DND-41 (cell line): ENCODE measurements at regions not wholly inside any gene's neighbourhood (a gene's known extent, or its start where the extent isn't known, plus 50 kb on each side); places are given as distances from the start of the nearest gene placed in this dataset.

Experiments
- ATAC-seq: fragments of 200-7000 bp; cut with Tn5 transposase; 3 replicates; pipeline ENCODE4 v1.9.1; 2021; ENCODE audit warnings: low read depth; ENCODE audit not compliant: insufficient read depth
- DNase-seq: peaks from one replicate; pipeline ENCODE4 v3.0.0-alpha.2; 2020
- H2AFZ ChIP-seq: 2 replicates; pipeline ENCODE4 v1.6.0; 2012; ENCODE audit warnings: low read depth, low read length
- H3K27ac ChIP-seq: 2 replicates; pipeline ENCODE4 v1.5.1; 2012; ENCODE audit warnings: low read length, inconsistent platforms
- H3K27me3 ChIP-seq: fragments of 200-600 bp; sonication (generic); 2 replicates; pipeline ENCODE4 v1.6.0; 2012; ENCODE audit warnings: low read length, mild to moderate bottlenecking, inconsistent platforms; ENCODE audit not compliant: insufficient read depth, poor library complexity
- H3K36me3 ChIP-seq: 2 replicates; pipeline ENCODE4 v1.5.1; 2012; ENCODE audit warnings: low read length, inconsistent platforms; ENCODE audit not compliant: insufficient read depth
- H3K4me1 ChIP-seq: 2 replicates; pipeline ENCODE4 v1.5.1; 2012; ENCODE audit warnings: mild to moderate bottlenecking, low read length; ENCODE audit not compliant: insufficient read depth
- H3K4me2 ChIP-seq: 2 replicates; pipeline ENCODE4 v1.6.0; 2012; ENCODE audit warnings: mild to moderate bottlenecking, moderate library complexity, low read length, inconsistent platforms; ENCODE audit not compliant: insufficient read depth
- H3K4me3 ChIP-seq, 2 experiments: fragments of 200-600 bp in 1 of 2; shearing (Covaris generic) in 1 of 2; 2 replicates each; pipeline ENCODE4 v1.5.1; 2012 to 2016; ENCODE audit warnings: inconsistent platforms in 2 of 2, low read length in 2 of 2, mild to moderate bottlenecking in 2 of 2, low read depth in 1 of 2, moderate library complexity in 1 of 2
- H3K79me2 ChIP-seq: 2 replicates; pipeline ENCODE4 v1.6.0; 2012; ENCODE audit warnings: low read length, inconsistent platforms; ENCODE audit not compliant: insufficient read depth
- H3K9ac ChIP-seq: 2 replicates; pipeline ENCODE4 v1.6.0; 2012; ENCODE audit warnings: low read depth, mild to moderate bottlenecking, inconsistent platforms, low read length, moderate library complexity
- H3K9me3 ChIP-seq: 2 replicates; pipeline ENCODE4 v1.5.1; 2012; ENCODE audit warnings: low read length, moderate library complexity, mild to moderate bottlenecking, inconsistent platforms; ENCODE audit not compliant: insufficient read depth, severe bottlenecking
- H4K20me1 ChIP-seq: 2 replicates; pipeline ENCODE4 v1.6.0; 2012; ENCODE audit warnings: low read length; ENCODE audit not compliant: insufficient read depth
- EZH2 ChIP-seq: IDR thresholded peaks from 3 replicates; pipeline ENCODE4 v1.6.1; 2012; ENCODE audit warnings: borderline replicate concordance, low read depth, mild to moderate bottlenecking, moderate library complexity, low read length, inconsistent platforms; ENCODE audit not compliant: severe bottlenecking
- TF ChIP-seq, protein P1 (sequence below): IDR thresholded peaks from 2 replicates; pipeline ENCODE4 v1.5.1; 2012; ENCODE audit warnings: borderline replicate concordance, low read length, moderate library complexity, mild to moderate bottlenecking; ENCODE audit not compliant: poor library complexity, severe bottlenecking; ENCODE audit errors: extremely low read depth

DNA sequence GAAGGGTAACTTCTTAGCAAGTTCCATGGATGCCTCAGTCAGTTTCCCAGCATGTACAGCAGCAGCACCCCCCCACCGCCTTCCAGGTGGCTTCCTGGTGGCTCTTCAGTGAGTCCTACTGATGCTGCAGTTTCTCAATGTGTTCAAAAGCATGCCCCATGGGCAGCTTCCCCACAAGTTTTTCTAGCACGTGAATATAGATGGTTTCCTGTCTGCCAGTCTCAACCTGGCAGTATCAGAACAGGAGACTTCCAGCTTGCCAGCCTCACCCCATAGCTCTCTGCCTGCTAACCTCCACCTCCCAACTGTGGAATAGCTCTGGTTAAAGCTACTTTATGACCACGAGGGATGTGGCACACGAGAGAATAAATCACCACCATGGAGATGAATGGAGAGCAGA, 188.3 kb upstream of the SLCO3A1 start:
- Histone ChIP-seq H3K4me2 (no peak overlapping the region), H3K27ac (no peak overlapping the region), H2AFZ (no peak overlapping the region), H3K36me3 (no peaks in the 10 kb centered on the region), H3K4me3 (no peak overlapping the region), H3K4me1 (peaks cover 19% of the 10 kb centered on the region), H3K9ac (no peak overlapping the region), H4K20me1 (no peaks in the 10 kb centered on the region), H3K79me2 (no peaks in the 10 kb centered on the region), H3K27me3 (peaks cover 3% of the 10 kb centered on the region), H3K9me3 (no peaks in the 10 kb centered on the region)
- no peak for TF ChIP-seq EZH2
- TF ChIP-seq, protein P1, sequence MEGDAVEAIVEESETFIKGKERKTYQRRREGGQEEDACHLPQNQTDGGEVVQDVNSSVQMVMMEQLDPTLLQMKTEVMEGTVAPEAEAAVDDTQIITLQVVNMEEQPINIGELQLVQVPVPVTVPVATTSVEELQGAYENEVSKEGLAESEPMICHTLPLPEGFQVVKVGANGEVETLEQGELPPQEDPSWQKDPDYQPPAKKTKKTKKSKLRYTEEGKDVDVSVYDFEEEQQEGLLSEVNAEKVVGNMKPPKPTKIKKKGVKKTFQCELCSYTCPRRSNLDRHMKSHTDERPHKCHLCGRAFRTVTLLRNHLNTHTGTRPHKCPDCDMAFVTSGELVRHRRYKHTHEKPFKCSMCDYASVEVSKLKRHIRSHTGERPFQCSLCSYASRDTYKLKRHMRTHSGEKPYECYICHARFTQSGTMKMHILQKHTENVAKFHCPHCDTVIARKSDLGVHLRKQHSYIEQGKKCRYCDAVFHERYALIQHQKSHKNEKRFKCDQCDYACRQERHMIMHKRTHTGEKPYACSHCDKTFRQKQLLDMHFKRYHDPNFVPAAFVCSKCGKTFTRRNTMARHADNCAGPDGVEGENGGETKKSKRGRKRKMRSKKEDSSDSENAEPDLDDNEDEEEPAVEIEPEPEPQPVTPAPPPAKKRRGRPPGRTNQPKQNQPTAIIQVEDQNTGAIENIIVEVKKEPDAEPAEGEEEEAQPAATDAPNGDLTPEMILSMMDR, result no peak
- ATAC-seq (peak; percentile 65), DNase-seq (peak; percentile 47)

DNA sequence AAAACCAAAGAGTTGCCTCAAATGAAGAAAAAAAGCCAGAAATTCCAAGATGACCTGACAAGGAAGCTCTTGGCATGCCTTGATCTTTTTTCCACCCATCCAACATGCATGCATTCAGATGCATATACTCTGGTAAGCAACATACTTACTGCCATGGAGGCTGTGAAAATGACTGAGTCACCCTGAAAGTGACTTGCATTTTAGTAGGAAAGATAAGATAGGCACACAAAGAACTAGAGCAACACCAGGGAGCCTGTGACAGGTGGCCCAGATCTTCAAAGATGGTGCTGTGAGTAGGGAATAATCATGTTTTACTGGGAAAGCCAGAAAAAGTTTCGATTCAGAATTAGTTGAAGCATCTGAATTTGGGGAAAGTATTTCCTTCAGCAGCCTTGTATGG, 185.1 kb upstream of the SLCO3A1 start:
- peaks cover 3% of the 10 kb centered on the region for H3K27me3 ChIP-seq
- no peak overlapping the region for H3K4me3 ChIP-seq
- no peaks in the 10 kb centered on the region for H3K9me3 ChIP-seq
- no peaks in the 10 kb centered on the region for H3K79me2 ChIP-seq
- no peak overlapping the region for H3K4me2 ChIP-seq
- H4K20me1 ChIP-seq, result no peaks in the 10 kb centered on the region
- ATAC-seq, result no peak
- no peak overlapping the region for H2AFZ ChIP-seq
- H3K9ac ChIP-seq, result no peak overlapping the region
- no peak for DNase-seq
- no peak overlapping the region for H3K27ac ChIP-seq
- H3K4me1 ChIP-seq, result peaks cover 9% of the 10 kb centered on the region
- no peaks in the 10 kb centered on the region for H3K36me3 ChIP-seq
- no peak for TF ChIP-seq EZH2
- TF ChIP-seq, protein P1, result no peak

DNA sequence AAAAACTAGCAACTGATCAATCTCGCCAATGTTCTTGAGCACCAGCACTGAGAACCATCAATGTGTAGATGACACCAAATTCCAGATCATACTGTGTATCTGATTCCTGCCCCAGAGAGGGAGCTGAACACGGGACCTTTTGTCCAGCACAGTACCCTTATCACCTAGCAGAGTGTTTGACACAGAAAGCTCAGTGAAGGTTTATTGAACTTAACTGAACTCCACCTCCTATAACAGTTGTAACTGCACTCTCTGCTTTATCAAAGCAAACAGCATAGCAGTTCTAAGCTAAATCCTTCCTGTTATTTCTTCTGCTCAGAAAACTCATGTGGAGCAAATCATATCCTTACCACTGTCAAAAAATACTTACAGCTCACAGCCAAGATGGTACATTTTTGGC, 183.4 kb upstream of the SLCO3A1 start:
- H3K9me3 ChIP-seq, result no peaks in the 10 kb centered on the region
- peaks cover 4% of the 10 kb centered on the region for H3K4me1 ChIP-seq
- TF ChIP-seq, protein P1, result no peak
- TF ChIP-seq EZH2, result no peak
- no peaks in the 10 kb centered on the region for H4K20me1 ChIP-seq
- H3K36me3 ChIP-seq, result no peaks in the 10 kb centered on the region
- H3K27ac ChIP-seq, result no peak overlapping the region
- no peaks in the 10 kb centered on the region for H3K27me3 ChIP-seq
- no peaks in the 10 kb centered on the region for H3K79me2 ChIP-seq
- H3K4me3 ChIP-seq, result no peak overlapping the region
- no peak overlapping the region for H3K9ac ChIP-seq
- DNase-seq (no peak), ATAC-seq (no peak)
- no peak overlapping the region for H3K4me2 ChIP-seq
- H2AFZ ChIP-seq, result no peak overlapping the region

DNA sequence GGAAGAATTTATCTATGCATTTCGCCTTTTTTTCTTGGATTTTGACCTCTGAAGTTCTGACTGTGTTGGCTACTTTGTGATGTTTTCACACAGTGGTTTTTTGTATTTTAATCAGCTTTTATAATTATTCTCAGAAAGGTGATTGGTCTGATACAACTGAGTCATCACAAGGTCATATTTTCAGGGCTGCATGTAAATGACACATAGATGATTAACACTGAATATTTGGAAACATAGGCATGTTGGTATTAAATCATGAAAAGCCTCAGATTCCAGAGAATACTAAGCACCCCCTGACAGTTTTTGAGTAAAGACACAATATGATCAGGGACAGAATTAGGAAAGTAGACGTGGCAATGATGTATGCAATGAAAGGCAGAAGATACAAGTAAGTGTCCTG, 175.5 kb upstream of the SLCO3A1 start:
- DNase-seq, result no peak
- H3K9me3 ChIP-seq, result no peaks in the 10 kb centered on the region
- no peak overlapping the region for H3K9ac ChIP-seq
- no peak overlapping the region for H3K27ac ChIP-seq
- no peaks in the 10 kb centered on the region for H3K79me2 ChIP-seq
- TF ChIP-seq EZH2, result no peak
- TF ChIP-seq, protein P1, result no peak
- ATAC-seq, result no peak
- no peak overlapping the region for H2AFZ ChIP-seq
- no peaks in the 10 kb centered on the region for H3K27me3 ChIP-seq
- H3K36me3 ChIP-seq, result no peaks in the 10 kb centered on the region
- no peaks in the 10 kb centered on the region for H3K4me1 ChIP-seq
- no peak overlapping the region for H3K4me2 ChIP-seq
- no peak overlapping the region for H3K4me3 ChIP-seq
- no peaks in the 10 kb centered on the region for H4K20me1 ChIP-seq
